GM12878 (cell line): ENCODE measurements at regions not wholly inside any gene's neighbourhood (a gene's known extent, or its start where the extent isn't known, plus 50 kb on each side); places are given as distances from the start of the nearest gene placed in this dataset.

ENCODE experiments used
- BCL11A ChIP-seq: IDR thresholded peaks from 2 replicates; pipeline ENCODE4 v1.6.1; 2011; ENCODE audit warnings: low read depth, low read length
- CBX3 ChIP-seq: fragments of 200-600 bp; sonication (generic); IDR thresholded peaks from 2 replicates; pipeline ENCODE4 v1.6.1; 2016; ENCODE audit warnings: low read depth, borderline replicate concordance
- CHD1 ChIP-seq: IDR thresholded peaks from 2 replicates; pipeline ENCODE4 v1.6.1; 2012; ENCODE audit warnings: low read depth, low read length, improper control_type of control experiment
- CHD4 ChIP-seq: fragments of 200-600 bp; sonication (generic); IDR thresholded peaks from 2 replicates; pipeline ENCODE4 v1.6.1; 2016; ENCODE audit warnings: mild to moderate bottlenecking
- E2F8 ChIP-seq: fragments of 450-650 bp; IDR thresholded peaks from 2 replicates; pipeline ENCODE4 v1.6.1; 2018; ENCODE audit warnings: mild to moderate bottlenecking, low read depth, moderate library complexity; ENCODE audit not compliant: partially characterized antibody
- EGR1 ChIP-seq, 2 experiments: IDR thresholded peaks; 1 replicate in 1 of 2; 2 replicates in 1 of 2; pipeline ENCODE4 v1.6.1; 2011 to 2012; ENCODE audit warnings: low read depth in 2 of 2, low read length in 2 of 2, borderline replicate concordance in 1 of 2, mild to moderate bottlenecking in 1 of 2, moderate library complexity in 1 of 2
- IKZF2 ChIP-seq, 2 experiments: fragments of 450-650 bp; IDR thresholded peaks; 2 replicates each; pipeline ENCODE4 v1.6.1; 2017; ENCODE audit warnings: mild to moderate bottlenecking in 2 of 2, moderate library complexity in 2 of 2
- KAT2A ChIP-seq: conservative IDR thresholded peaks from 2 replicates; pipeline ENCODE4 v1.6.1; 2011; ENCODE audit warnings: low read depth, low read length; ENCODE audit not compliant: control insufficient read depth
- MLLT1 ChIP-seq: fragments of 450-650 bp; IDR thresholded peaks from 2 replicates; pipeline ENCODE4 v1.6.1; 2016; ENCODE audit warnings: mild to moderate bottlenecking
- MYC ChIP-seq: IDR thresholded peaks from 2 replicates; pipeline ENCODE4 v1.6.1; 2011; ENCODE audit warnings: mild to moderate bottlenecking, low read length, moderate library complexity, inconsistent platforms; ENCODE audit not compliant: insufficient read depth, insufficient replicate concordance, insufficient read length, severe bottlenecking
- NR2C2 ChIP-seq: IDR thresholded peaks from 2 replicates; pipeline ENCODE4 v1.6.1; 2011; ENCODE audit warnings: borderline replicate concordance, low read depth; ENCODE audit not compliant: control insufficient read depth, insufficient read length
- NRF1 ChIP-seq: conservative IDR thresholded peaks from 2 replicates; pipeline ENCODE4 v1.6.1; 2011; ENCODE audit warnings: mild to moderate bottlenecking, low read depth, low read length, improper control_type of control experiment
- RFX5 ChIP-seq: IDR thresholded peaks from 2 replicates; pipeline ENCODE4 v1.6.1; 2011; ENCODE audit warnings: low read depth, low read length, improper control_type of control experiment
- SRF ChIP-seq, 2 experiments: IDR thresholded peaks; 2 replicates each; pipeline ENCODE4 v1.6.1; 2011; ENCODE audit warnings: low read depth in 2 of 2, low read length in 2 of 2, mild to moderate bottlenecking in 1 of 2, moderate library complexity in 1 of 2
- YBX1 ChIP-seq: fragments of 450-650 bp; IDR thresholded peaks from 2 replicates; pipeline ENCODE4 v1.6.1; 2016; ENCODE audit warnings: antibody characterized with exemption
- ZNF24 ChIP-seq: fragments of 450-650 bp; IDR thresholded peaks from 2 replicates; pipeline ENCODE4 v1.6.1; 2017; ENCODE audit warnings: antibody characterized with exemption, mild to moderate bottlenecking
- ZNF384 ChIP-seq: IDR thresholded peaks from 2 replicates; pipeline ENCODE4 v1.6.1; 2012; ENCODE audit warnings: low read depth, mild to moderate bottlenecking, low read length, improper control_type of control experiment, borderline replicate concordance
- TF ChIP-seq, protein P1 (sequence below): fragments of 150-350 bp; IDR thresholded peaks from 2 replicates; pipeline ENCODE4 v1.6.1; 2016; ENCODE audit warnings: low read depth, low read length
- TF ChIP-seq, protein P2 (sequence below): IDR thresholded peaks from 2 replicates; pipeline ENCODE4 v1.6.1; 2012; ENCODE audit warnings: low read length, inconsistent platforms
- TF ChIP-seq, protein P3 (sequence below): IDR thresholded peaks from 2 replicates; pipeline ENCODE4 v1.6.1; 2011; ENCODE audit warnings: low read depth, low read length, improper control_type of control experiment, borderline replicate concordance

- TF ChIP-seq, protein P1, sequence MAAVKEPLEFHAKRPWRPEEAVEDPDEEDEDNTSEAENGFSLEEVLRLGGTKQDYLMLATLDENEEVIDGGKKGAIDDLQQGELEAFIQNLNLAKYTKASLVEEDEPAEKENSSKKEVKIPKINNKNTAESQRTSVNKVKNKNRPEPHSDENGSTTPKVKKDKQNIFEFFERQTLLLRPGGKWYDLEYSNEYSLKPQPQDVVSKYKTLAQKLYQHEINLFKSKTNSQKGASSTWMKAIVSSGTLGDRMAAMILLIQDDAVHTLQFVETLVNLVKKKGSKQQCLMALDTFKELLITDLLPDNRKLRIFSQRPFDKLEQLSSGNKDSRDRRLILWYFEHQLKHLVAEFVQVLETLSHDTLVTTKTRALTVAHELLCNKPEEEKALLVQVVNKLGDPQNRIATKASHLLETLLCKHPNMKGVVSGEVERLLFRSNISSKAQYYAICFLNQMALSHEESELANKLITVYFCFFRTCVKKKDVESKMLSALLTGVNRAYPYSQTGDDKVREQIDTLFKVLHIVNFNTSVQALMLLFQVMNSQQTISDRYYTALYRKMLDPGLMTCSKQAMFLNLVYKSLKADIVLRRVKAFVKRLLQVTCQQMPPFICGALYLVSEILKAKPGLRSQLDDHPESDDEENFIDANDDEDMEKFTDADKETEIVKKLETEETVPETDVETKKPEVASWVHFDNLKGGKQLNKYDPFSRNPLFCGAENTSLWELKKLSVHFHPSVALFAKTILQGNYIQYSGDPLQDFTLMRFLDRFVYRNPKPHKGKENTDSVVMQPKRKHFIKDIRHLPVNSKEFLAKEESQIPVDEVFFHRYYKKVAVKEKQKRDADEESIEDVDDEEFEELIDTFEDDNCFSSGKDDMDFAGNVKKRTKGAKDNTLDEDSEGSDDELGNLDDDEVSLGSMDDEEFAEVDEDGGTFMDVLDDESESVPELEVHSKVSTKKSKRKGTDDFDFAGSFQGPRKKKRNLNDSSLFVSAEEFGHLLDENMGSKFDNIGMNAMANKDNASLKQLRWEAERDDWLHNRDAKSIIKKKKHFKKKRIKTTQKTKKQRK: no peak
- TF ChIP-seq CBX3 (no peak), ZNF24 (peak; percentile 78), KAT2A (no peak), MLLT1 (peak; percentile 90), E2F8 (peak; percentile 98), EGR1 (IDR thresholded peaks at IDR 0.05; ENCODE audit: borderline replicate concordance in 1 of 2, low read depth in 2 of 2, low read length in 2 of 2) (peak in 1 of 2 experiments; percentile 63; a peak in 1 of 3 replicates), RFX5 (no peak), YBX1 (no peak), BCL11A (peak; percentile 91), MYC (peak; percentile 18), NR2C2 (no peak), ZNF384 (no peak), NRF1 (no peak), IKZF2 (IDR thresholded peaks at IDR 0.05) (peak; percentile 82 to 91), CHD1 (no peak), CHD4 (peak; percentile 10; the same call in 1 of the 2 replicates), SRF (IDR thresholded peaks at IDR 0.05; ENCODE audit: low read depth in 2 of 2, low read length in 2 of 2) (no peak; a peak in 1 of 4 replicates)
- TF ChIP-seq, protein P2, sequence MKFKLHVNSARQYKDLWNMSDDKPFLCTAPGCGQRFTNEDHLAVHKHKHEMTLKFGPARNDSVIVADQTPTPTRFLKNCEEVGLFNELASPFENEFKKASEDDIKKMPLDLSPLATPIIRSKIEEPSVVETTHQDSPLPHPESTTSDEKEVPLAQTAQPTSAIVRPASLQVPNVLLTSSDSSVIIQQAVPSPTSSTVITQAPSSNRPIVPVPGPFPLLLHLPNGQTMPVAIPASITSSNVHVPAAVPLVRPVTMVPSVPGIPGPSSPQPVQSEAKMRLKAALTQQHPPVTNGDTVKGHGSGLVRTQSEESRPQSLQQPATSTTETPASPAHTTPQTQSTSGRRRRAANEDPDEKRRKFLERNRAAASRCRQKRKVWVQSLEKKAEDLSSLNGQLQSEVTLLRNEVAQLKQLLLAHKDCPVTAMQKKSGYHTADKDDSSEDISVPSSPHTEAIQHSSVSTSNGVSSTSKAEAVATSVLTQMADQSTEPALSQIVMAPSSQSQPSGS: peak; percentile 94
- TF ChIP-seq, protein P3, sequence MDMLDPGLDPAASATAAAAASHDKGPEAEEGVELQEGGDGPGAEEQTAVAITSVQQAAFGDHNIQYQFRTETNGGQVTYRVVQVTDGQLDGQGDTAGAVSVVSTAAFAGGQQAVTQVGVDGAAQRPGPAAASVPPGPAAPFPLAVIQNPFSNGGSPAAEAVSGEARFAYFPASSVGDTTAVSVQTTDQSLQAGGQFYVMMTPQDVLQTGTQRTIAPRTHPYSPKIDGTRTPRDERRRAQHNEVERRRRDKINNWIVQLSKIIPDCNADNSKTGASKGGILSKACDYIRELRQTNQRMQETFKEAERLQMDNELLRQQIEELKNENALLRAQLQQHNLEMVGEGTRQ: peak; percentile 74
These were observed 183.6 kb upstream of the NFE2L3 start (continued) for GRCh38 chr7:25968205-25968993.
